Endothelial cell of umbilical vein (primary cell): ENCODE measurements at regions not wholly inside any gene's neighbourhood (a gene's known extent, or its start where the extent isn't known, plus 50 kb on each side); places are given as distances from the start of the nearest gene placed in this dataset.

ENCODE experiments used
- GATA2 ChIP-seq: IDR thresholded peaks from 2 replicates; pipeline ENCODE4 v1.7.0; 2011; ENCODE audit warnings: low read depth, mild to moderate bottlenecking, moderate library complexity, mixed read lengths, low read length; ENCODE audit not compliant: insufficient read length, insufficient read depth
- MYC ChIP-seq: IDR thresholded peaks from one replicate; pipeline ENCODE4 v1.6.1; 2011; ENCODE audit warnings: mild to moderate bottlenecking, low read depth, low read length
- POLR2A ChIP-seq: IDR thresholded peaks from 2 replicates; pipeline ENCODE4 v1.6.1; 2012; ENCODE audit warnings: low read depth, mild to moderate bottlenecking, control low read depth, low read length
- POLR2AphosphoS5 ChIP-seq: IDR thresholded peaks from 2 replicates; pipeline ENCODE4 v1.6.1; 2012; ENCODE audit warnings: low read depth, mild to moderate bottlenecking, control low read depth, low read length, moderate library complexity; ENCODE audit not compliant: insufficient read depth
- TF ChIP-seq, protein P1 (sequence below), 2 donors: IDR thresholded peaks; 1 replicate in 1 of 2; 2 replicates in 1 of 2; pipeline ENCODE4 v1.5.1; 2011; ENCODE audit warnings: low read length in 2 of 2, mild to moderate bottlenecking in 2 of 2, moderate library complexity in 2 of 2, control low read depth in 1 of 2, inconsistent platforms in 1 of 2, low read depth in 1 of 2; ENCODE audit not compliant: insufficient read depth in 1 of 2; ENCODE audit errors: extremely low read depth in 1 of 2

DNA sequence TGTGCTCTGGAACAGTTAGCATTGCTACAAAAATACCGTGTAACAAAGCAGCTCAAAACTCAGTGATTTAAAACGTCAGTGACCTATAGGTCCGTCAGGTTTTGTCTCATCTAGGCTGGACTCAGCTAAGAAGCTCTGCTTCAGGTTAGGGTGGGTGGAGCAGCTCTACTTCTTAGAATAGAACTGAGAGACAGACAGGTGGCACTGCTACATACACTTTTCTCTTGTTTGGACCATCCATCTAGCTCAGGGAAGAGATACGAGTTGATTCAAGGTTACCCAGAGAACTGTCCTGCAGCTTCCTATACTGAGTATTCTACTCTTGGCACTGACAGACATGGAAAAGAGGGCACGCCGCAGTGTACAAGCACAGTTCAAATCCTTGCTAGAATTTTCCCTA, 456.1 kb downstream of the IGSF11 start:
- TF ChIP-seq, protein P1, sequence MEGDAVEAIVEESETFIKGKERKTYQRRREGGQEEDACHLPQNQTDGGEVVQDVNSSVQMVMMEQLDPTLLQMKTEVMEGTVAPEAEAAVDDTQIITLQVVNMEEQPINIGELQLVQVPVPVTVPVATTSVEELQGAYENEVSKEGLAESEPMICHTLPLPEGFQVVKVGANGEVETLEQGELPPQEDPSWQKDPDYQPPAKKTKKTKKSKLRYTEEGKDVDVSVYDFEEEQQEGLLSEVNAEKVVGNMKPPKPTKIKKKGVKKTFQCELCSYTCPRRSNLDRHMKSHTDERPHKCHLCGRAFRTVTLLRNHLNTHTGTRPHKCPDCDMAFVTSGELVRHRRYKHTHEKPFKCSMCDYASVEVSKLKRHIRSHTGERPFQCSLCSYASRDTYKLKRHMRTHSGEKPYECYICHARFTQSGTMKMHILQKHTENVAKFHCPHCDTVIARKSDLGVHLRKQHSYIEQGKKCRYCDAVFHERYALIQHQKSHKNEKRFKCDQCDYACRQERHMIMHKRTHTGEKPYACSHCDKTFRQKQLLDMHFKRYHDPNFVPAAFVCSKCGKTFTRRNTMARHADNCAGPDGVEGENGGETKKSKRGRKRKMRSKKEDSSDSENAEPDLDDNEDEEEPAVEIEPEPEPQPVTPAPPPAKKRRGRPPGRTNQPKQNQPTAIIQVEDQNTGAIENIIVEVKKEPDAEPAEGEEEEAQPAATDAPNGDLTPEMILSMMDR (IDR thresholded peaks at IDR 0.05; ENCODE audit: extremely low read depth in 1 of 2, insufficient read depth in 1 of 2, low read depth in 1 of 2, low read length in 2 of 2) = no peak
- TF ChIP-seq POLR2AphosphoS5 = no peak
- TF ChIP-seq POLR2A = no peak
- no peak for TF ChIP-seq MYC
- TF ChIP-seq GATA2 = no peak
